ENCODE measurements at regions not wholly inside any gene's neighbourhood (a gene's known extent, or its start where the extent isn't known, plus 50 kb on each side); places are given as distances from the start of the nearest gene placed in this dataset.

- TF ChIP-seq YY1 (tag by site-specific recombination; IDR thresholded peaks at IDR 0.05), result no peak
- 0 out of 2 replicates have a peak, but pooled peaks have one; percentile 35 for TF ChIP-seq ZNF692 (tag by site-specific recombination; IDR thresholded peaks at IDR 0.05)
- TF ChIP-seq ZNF324 (tag by site-specific recombination; IDR thresholded peaks at IDR 0.05), result 0 out of 2 replicates have a peak, but pooled peaks have one; percentile 30
- peak; percentile 11; the same call in 1 of the 2 replicates for TF ChIP-seq ZNF2 (tag by site-specific recombination; IDR thresholded peaks at IDR 0.05)
- TF ChIP-seq ZNF449 (tag by site-specific recombination; IDR thresholded peaks at IDR 0.05), result no peak; the same call in 1 of the 2 replicates
- TF ChIP-seq ZNF140 (tag by site-specific recombination; IDR thresholded peaks at IDR 0.05), result no peak
- no peak for TF ChIP-seq ZNF404 (tag by site-specific recombination; IDR thresholded peaks at IDR 0.05)
- no peak; the same call in 1 of the 2 replicates for TF ChIP-seq ZNF366 (tag by site-specific recombination; conservative IDR thresholded peaks at IDR 0.05)
- TF ChIP-seq ZNF24 (tag by site-specific recombination; IDR thresholded peaks at IDR 0.05), result no peak
- no peak for TF ChIP-seq ZNF510 (tag by site-specific recombination; IDR thresholded peaks at IDR 0.05; ENCODE audit: insufficient replicate concordance)
- TF ChIP-seq ZNF660 (tag by site-specific recombination; IDR thresholded peaks at IDR 0.05), result 0 out of 2 replicates have a peak, but pooled peaks have one; percentile 6
- no peak for TF ChIP-seq KLF16 (tag by site-specific recombination; IDR thresholded peaks at IDR 0.05)
- TF ChIP-seq TRIM28 (IDR thresholded peaks at IDR 0.05; ENCODE audit: borderline replicate concordance, low read length), result peak; percentile 64; the same call in 1 of the 2 replicates
- no peak for TF ChIP-seq ZNF624 (tag by site-specific recombination; IDR thresholded peaks at IDR 0.05)
- TF ChIP-seq ZNF664 (tag by site-specific recombination; IDR thresholded peaks at IDR 0.05), result no peak
- 0 out of 2 replicates have a peak, but pooled peaks have one; percentile 31 for TF ChIP-seq ZNF335 (tag by site-specific recombination; conservative IDR thresholded peaks at IDR 0.05)
- 0 out of 2 replicates have a peak, but pooled peaks have one; percentile 29 for TF ChIP-seq ZSCAN30 (tag by site-specific recombination; IDR thresholded peaks at IDR 0.05)
- no peak for TF ChIP-seq ZNF704 (tag by site-specific recombination; IDR thresholded peaks at IDR 0.05)
- TF ChIP-seq KLF17 (tag by site-specific recombination; IDR thresholded peaks at IDR 0.05), result 0 out of 2 replicates have a peak, but pooled peaks have one; percentile 29
- TF ChIP-seq ZNF629 (tag by site-specific recombination; IDR thresholded peaks at IDR 0.05), result peak; percentile 74
- TF ChIP-seq GLI2 (tag by site-specific recombination; IDR thresholded peaks at IDR 0.05; ENCODE audit: borderline replicate concordance, low read depth), result peak; percentile 76
- TF ChIP-seq ZNF501 (tag by site-specific recombination; IDR thresholded peaks at IDR 0.05), result peak; percentile 40; the same call in 1 of the 2 replicates
- TF ChIP-seq ZNF184 (tag by site-specific recombination; IDR thresholded peaks at IDR 0.05), result no peak
- no peak for TF ChIP-seq ZNF19 (tag by site-specific recombination; IDR thresholded peaks at IDR 0.05; ENCODE audit: low read depth)
- peak; percentile 85; the same call in 1 of the 2 replicates for TF ChIP-seq ZEB2 (tag by site-specific recombination; IDR thresholded peaks at IDR 0.05)
- 0 out of 2 replicates have a peak, but pooled peaks have one; percentile 50 for TF ChIP-seq ZBTB48 (tag by site-specific recombination; IDR thresholded peaks at IDR 0.05)
- no peak for TF ChIP-seq ZNF521 (tag by site-specific recombination; IDR thresholded peaks at IDR 0.05)
- TF ChIP-seq SCRT1 (tag by site-specific recombination; IDR thresholded peaks at IDR 0.05; ENCODE audit: borderline replicate concordance), result peak; percentile 54
- no peak for TF ChIP-seq ZNF112 (tag by site-specific recombination; IDR thresholded peaks at IDR 0.05)
- peak; percentile 97 for TF ChIP-seq WT1 (tag by site-specific recombination; IDR thresholded peaks at IDR 0.05)
- TF ChIP-seq ZNF169 (tag by site-specific recombination; IDR thresholded peaks at IDR 0.05), result no peak
- TF ChIP-seq ZNF10 (tag by site-specific recombination; IDR thresholded peaks at IDR 0.05), result 0 out of 2 replicates have a peak, but pooled peaks have one; percentile 23
- TF ChIP-seq ZNF426 (tag by site-specific recombination; IDR thresholded peaks at IDR 0.05), result no peak
- TF ChIP-seq ZNF433 (tag by site-specific recombination; IDR thresholded peaks at IDR 0.05; ENCODE audit: low read depth), result no peak
- 0 out of 2 replicates have a peak, but pooled peaks have one; percentile 18 for TF ChIP-seq ZNF394 (tag by site-specific recombination; IDR thresholded peaks at IDR 0.05; ENCODE audit: borderline replicate concordance)
These were observed 281.0 kb downstream of the RASEF start (continued) for GRCh38 chr9:82781921-82782392.
